Kasumi-1 (cell line): ENCODE measurements at regions not wholly inside any gene's neighbourhood (a gene's known extent, or its start where the extent isn't known, plus 50 kb on each side); places are given as distances from the start of the nearest gene placed in this dataset.
"Not testable (repeated sequence)": the region's sequence is repeated elsewhere in the genome, so short reads cannot be mapped to it uniquely, and the experiment has no call there.

Source experiments
- DNase-seq, 2 experiments: peaks; one replicate each; lab custom pipeline; 2025; lab: John Stamatoyannopoulos, UW

DNA sequence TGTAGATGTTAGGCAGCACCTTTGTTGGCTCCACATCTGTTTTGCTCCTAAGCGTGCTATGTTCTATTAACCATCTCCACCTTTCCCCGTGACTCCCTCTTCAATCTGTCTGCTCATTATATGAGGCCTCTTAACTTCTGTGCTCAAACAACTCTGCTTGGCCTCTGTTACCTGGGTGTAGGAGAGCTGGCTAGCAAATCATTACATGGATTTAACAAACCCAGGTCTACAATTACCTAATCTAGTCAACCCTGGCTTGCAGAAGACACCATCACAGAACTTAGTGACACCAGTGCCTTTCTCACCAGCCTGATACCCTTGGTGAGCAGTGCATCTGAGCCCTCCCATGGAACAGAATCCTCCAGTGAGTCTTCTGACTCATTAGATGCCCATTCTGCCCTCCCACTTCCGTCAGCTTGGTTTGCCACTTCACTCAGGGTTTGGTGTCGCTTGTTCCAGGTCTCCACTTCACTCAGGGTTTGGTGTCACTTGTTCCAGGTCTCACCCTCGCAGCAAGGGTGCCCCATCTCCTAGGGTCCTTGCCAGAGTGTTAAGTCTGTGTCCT lies 92.0 kb upstream of the KIF26B start:
- DNase-seq = no peak

DNA sequence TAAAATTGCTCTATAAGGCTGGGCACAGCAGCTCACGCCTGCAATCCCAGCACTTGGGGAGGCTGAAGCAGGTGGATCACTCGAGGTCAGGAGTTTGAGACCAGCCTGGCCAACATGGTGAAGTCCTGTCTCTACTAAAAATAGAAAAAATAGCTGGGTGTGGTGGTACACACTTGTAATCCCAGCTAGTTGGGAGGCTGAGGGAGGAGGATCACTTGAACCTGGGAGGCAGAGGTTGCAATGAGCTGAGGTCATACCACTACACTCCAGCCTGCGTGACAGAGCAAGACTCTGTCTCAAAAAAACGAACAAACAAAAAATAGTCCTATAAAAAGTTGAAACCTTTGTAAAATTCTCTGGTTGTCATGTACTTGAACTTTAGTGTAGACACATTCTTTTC lies 93.0 kb upstream of the KIF26B start:
- DNase-seq = not testable (repeated sequence)

DNA sequence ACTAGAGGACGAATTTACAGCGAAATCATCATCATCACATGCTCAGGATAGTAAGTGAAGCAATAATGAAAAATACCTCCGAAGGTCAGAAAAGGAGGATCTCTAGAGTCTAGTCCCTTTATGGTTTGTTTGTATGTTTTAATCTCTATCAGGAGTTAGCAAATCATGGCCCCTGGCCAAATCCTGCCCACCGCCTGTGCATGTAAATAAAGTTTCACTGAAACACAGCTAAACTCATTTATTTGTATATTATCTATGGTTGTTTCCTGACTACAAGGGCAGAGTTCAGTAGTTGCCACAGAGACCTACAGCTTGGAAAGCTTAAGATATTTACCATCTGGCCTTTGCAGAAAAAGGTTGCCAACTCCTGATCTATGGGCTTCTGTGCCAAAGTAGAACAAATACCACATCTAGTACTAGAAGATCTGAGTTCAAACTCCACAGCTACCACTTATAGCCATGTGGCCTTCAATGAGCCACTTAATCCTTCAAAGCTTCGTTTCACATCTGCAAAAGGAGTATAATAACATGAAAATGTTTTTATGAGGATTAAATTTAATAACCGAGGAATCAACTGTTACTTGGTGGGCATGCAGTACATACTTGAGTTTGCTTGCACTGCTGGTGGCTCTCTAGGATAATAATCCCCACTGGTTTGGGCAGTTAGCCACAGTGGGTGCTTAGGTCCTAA lies 94.0 kb upstream of the KIF26B start:
- DNase-seq = no peak

DNA sequence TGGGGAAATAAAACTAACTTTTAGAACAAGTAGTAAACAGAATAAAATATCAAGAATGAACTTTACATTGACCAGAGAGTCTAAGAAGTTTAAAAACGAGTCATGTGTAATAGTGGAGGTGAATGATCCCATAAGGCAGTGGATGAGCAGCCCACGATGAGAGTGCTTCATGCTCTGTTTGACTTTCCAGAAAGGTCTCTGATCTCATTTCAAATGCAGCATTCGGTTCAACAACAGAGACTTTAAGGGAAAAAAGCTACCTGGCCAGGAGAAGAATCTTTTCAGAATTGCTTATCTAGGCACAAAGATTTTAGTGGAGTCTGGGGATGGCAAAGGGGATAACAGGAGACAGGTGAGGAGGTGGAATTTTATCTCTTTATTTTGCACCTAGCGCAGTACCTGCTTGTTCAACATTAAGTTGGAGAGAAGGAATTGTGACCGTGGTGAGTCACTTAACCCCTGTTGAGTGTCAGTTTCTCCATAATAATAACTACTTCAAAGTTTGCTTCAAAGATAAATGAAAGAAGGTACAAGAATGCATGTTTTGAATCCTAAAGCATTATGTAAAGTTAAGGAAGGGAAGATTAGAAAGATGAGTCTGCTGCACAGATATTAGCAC lies 94.9 kb upstream of the KIF26B start:
- no peak for DNase-seq

DNA sequence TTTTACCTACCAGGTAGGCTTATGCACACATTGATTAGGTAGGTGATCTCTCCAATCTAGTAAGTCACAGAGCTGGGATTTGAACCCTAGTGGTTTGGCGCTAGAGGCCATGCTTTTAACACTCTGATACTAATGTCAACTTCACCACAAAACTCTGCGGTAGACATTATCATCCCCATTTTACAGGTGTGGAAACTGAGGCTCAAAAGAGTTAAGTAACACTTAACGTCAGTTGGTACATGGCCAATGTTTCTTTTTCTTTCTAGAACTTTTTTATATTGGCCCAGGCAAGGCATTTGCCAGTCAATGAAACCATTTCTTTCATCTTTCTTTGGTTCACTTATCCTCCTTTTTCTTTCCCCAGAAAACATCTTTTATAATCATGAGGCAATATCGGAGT lies 95.9 kb upstream of the KIF26B start:
- no peak for DNase-seq

DNA sequence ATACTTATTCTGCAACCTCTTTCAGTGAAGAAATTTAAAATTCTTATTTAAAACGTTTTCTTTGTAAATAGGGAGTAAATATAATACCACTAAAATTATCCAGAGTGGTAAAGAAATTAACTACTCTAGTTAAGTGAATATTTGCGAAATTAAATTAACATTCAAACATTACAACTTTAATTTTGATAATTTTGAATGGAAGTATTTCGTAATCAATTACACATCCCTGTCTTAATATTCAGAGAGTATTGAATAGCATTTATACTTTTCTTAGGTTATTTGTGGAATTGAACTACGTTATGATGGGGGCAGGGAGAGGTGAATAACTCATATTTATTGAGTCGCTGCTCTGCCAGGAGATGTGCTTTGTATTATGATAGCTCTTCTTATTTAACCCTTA lies 96.3 kb upstream of the KIF26B start:
- no peak for DNase-seq

DNA sequence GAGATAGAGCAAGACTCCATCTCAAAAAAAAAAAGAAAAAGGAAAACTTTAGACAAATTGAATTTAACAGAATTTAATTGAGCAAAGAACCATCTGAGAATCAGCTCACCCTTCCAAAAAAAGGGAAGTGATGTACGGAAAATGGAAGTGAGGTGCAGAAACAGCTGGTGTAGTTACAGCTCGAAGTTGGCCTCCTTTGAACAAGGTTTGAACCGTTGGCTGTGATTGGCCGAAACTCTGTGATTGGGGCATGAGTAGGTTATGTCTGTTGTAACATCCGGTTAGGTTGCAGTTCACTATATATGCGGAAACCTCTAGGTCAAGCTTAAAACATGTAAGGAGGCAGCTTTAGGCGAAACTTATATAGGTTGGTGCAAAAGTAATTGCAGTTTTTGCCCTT lies 97.9 kb upstream of the KIF26B start:
- DNase-seq = peak; percentile 79

DNA sequence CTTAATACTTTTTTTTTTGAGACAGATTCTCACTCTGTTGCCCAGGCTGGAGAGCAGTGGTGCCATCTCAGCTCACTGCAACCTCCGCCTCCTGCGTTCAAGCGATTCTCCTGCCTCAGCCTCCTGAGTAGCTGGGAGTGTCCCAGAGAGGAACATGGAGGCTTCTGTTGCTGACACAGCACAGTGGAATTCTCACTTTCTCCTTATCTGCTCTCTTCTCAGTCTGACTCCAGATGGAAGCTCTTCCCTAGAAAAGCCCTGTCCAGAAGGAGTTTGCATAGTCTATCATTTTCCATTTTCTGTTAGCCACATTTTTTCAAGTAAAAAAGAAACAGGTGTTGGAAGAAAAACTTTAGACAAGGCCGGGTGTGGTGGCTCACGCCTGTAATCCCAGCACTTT lies 98.5 kb upstream of the KIF26B start:
- DNase-seq = not testable (repeated sequence)

DNA sequence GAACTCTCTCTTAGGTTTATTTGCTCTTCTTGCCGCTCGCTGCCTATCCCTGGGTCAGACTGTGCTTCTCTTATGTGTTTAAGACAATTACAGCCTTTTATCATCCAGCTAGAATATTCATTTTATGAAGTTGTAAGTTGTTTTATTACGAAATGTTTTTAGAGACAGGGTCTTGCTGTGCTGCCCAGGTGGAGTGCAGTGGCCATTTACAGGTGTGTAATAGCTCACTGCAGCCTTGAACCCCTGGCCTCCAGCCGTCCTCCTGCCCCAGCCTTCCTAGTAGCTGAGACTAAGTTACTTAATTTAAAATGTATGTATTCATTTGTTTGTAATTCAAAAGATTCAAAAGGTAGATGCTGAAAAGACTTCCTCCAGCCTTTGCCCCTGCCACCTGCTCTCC lies 99.0 kb upstream of the KIF26B start:
- DNase-seq = no peak

DNA sequence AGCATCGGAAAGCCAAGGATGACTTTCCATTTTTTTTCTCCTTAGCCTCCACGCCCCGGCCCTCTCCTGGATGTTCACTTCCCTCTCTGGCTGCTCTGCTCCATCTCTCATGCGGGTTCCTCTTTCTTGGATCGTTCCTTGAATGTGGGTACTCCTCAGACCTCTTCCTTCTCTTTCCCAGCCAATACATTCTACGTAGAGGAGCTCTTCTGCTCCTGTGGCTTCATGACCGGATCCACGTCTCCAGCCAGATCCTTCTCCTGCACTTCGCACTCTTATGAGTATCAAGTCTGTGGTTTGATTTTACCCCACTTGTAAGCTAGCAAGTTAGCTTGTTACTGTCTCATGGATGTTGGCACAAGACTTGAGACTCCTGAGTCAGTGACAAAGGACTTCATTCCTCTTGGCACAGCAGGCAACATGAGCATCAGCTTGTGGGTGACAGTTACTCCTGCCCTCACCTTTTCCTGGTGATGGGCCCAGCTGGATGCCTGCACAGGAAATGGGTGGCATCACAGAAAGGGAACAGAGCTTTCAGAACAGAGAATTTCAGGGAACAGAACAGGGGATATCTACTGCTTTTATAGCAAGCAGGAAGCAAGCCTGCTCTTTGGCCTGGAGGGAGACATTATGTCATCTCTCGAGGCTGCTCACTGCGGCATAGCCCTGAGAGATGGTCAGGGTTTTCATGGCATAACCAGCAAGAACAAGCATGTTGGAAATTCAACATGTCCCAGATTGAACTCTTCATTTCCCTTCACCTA lies 100.1 kb upstream of the KIF26B start:
- DNase-seq = peak; percentile 81 to 88

DNA sequence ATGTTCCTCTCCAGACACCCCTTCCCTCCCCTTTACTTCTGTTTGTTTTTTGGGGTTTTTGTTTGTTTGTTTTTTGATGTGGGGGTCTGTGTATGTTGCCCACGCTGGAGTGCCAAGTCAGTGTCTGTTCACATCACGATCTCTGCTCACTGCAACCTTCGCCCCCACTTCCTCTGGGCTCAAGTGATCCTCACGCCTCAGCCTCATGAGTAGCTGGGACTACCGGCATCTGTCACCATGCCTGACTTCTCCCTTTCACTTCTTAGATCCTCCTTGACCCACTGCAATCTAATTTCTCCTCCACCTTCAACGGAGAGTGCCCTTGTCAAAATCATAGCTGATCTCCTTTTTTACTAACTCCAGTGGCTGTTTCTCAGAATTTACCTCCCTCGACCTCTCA lies 100.7 kb upstream of the KIF26B start:
- peak; percentile 59 to 61 for DNase-seq

DNA sequence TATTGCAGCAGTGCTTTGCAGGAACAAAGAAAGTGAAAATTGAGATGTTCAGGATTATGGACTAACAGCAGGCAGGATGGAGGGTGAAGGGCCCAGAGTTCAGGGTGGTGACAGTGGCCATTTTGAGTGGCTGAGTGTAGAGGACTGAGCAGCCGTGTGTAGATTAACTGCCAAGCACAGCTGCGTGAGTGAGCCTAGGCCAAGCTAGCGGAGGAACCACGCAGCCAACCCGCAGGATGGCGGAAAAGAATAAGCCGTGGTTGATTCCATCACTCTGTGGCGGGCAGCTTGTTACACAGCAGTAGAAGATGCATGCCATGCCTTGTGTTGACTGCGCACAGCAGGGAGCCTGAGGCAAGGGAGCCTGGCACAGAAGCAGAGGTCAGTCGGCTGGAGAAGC lies 102.5 kb upstream of the KIF26B start:
- peak; percentile 51 to 55 for DNase-seq

DNA sequence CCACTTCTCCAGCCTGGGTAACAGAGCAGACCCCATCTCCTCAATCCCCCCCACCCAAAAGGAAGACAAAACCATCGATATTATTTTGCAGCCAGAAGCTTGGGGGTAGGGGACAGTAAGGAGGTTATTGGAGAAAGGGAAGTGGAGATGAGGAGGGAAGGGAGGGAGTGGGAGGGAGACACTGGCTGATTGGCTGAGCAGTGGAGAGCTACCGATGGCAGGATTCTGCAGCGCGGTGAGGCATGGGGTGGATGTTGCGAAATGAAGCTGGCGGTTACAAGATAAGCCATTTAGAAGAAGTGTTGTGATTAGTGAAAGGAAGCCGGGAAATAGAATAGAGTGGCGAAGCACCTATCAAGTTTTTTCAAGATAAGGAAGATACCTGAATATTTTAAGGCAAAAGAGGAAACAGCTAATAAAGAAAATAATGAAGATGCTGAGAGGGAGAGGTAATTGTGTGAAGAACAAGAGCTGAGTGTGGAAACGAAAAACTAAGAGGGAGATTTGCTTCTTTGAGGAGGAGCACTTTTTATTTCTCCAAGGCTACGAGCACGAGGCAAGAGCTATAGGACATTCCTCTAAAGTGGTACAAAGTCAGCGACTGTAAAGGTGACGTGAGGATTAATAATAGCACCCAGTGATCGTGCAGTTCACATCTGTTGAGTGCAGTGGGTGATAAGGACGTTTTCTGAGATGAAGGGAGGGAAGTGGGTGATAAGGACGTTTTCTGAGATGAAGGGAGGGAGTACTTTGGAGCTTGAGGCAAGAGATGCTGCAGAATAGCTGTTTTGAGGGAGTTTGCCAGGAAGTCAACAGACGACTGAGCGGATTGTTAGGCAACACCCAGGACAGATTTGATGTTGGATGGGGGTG lies 103.2 kb upstream of the KIF26B start:
- peak; percentile 97 for DNase-seq

DNA sequence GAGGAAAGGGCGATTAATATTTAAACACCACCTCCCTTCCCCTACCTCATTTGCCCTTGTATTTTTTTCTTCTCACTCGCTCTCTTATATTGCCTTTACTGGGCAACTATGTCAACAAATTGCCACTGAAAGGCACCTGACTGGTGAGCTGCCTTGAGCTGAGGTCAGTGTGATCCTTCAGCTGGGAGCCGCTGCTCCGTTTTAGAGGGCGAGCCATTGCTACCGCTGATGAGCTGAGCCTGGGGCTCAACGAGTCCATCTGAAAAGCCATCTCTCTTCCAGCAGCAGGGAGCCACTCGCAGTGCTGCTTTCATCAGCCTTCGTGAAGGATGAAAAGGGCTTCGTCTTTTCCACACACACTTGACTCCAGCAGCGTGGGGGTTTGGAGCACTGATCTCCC lies 108.0 kb upstream of the KIF26B start:
- no peak for DNase-seq

DNA sequence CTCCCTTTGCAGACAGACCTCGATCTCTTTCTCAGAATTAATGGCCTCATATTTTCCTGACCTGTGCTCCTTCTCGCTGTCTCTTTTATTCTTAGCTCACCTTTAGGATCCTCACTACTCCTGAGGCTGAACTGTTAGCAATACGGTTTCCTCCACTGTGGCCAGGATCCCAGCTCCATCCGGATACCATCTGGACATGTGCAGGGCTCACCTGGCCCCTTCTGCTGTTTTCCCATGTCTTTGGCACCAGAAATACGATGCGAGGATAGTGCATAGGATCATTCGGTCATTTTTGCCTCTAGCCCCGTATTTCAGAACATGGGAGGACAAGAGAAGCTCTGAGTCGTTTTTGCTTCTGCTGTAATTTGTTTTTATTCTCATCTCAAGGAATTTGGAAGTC lies 108.5 kb upstream of the KIF26B start:
- no peak for DNase-seq

DNA sequence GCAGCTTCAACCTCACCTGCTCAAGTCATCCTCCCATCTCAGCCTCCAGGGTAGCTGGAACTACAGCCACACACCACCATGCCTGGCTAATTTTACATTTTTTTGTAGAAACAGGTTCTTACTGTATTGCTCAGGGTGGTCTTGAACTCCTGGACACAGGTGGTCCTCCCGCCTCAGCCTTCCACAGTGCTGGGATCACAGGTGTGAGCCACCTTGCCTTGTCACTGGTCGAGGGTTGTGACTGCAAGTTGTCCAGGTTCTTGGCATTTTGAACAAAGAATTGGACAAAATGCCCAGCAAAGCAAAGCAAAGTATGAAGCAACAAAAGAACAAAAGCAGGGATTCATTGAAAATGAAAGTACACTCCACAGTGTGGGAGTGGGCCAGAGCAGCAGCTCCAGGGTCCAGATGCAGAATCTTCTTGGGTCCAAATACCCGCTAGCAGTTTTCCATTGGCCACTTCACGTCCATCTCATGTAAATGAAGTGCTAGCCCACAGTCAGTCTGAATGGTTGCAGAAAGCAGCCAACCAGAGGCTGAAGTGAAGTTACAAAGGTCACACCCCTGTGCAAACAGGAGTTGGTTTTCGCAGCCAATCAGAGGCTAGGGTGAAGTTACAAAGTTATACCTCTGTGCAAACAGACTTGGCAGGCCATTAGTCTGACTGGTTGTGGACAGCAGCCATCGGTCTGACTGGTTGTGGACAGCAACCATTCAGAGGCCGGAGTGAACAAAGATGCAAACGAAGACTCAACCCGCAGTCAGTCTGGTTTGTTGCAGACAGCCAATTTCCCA lies 109.5 kb upstream of the KIF26B start:
- no peak for DNase-seq

DNA sequence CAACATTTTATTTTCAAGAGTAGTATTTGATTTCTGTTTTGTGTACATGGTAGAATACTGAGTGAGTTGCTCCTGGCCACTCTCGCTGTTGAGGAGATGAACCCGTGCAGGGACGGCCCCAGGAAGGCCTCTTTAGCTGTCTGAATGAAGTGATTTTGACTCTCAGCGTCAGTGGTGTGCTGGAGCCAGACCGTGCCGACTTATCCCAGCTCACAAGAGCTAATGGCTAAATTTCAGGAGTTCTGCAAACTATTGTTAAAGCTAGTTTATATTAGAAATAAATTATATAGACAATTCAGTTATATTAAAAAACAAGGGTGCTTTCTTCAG lies 111.2 kb upstream of the KIF26B start:
- no peak for DNase-seq

DNA sequence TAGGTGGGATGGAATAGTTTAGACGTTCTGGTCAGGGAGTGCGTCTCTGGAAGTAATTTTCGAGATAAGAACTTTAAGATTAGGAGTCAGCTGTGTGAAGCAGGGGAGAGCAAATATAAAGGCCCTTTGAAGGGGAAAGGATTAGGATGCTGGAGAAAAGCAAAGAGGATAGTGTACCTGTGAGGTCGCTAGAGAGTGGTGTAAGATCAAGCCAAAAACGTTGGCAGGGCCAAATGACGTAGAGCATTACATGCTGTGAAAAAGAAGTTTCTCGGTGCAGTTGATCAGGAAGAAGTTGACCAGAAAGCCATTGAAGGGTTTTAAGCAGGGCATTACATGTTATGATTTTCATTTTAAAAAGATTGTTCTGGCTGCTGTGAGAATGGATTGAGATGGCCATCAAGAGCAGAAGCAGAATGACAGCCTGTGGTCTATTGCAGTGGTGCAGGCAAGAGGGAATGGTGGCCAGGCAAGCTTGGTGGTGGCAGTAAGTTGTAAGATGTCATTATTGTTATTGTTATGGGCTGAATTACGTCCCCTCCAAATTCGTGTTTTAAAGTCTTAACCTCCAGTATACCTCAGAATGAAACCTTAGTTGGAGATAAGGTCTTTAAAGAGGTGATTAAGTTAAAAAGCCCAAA lies 113.6 kb upstream of the KIF26B start:
- DNase-seq = no peak

DNA sequence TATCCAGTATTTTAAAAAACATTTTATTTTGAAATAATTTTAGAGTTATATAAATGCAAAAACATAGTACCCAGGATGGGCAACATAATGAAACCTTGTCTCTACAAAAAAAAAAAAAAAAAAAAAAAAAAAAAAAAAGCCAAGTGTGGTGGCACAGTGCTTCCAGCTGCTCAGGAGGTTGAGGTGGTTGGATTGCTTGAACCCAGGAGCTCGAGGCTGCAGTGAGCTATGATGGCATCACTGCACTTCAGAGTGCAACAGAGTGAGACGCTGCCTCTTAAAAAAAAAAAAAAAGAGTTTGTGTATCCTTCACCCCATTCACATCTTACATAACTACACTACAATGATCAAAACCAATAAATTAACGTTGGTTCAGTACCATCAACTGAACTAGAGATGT lies 115.6 kb upstream of the KIF26B start:
- no peak for DNase-seq

DNA sequence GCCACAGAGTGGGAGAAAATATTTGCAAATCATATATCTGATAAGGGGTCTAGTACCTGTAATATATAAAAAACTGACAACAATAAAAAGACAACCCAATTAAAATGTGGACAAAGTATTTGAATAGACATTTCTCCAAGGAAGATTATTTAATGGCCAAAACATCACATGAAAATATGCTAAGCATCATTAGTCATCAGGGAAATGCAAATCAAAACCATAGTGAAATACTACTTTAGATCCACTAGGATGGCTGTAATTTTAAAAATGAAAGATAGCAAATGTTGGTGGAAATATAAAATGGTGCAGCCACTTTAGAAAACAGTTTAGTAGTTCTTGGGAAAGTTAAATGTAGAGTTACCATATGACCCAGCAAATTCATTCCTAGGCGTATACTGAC lies 118.7 kb upstream of the KIF26B start:
- DNase-seq = no peak

DNA sequence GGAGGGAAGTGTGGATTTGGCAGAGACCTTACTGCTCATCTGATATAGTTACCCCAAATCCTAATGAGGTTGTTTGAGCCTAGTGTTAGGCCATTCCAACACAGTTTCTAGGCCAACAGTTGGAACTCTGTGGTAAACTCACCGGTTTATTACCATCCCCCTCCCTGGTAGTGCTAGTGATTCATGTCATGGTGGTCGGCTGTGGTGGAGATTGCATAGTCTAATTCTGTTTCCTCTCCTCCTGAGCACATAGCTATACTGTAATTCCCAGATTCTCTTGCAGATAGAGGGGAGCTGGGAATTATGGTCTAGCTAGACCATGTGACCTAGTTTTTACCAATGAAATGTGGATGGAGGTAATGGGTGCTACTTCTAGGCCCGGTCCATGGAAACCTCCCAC lies 123.7 kb upstream of the KIF26B start:
- DNase-seq = no peak
